H1 (cell line): ENCODE measurements at regions not wholly inside any gene's neighbourhood (a gene's known extent, or its start where the extent isn't known, plus 50 kb on each side); places are given as distances from the start of the nearest gene placed in this dataset.

Source experiments
- CTCF ChIA-PET: fragments of 300-600 bp; sonication (Branson Sonifier 250); formaldehyde crosslinking; loops from one replicate; lab custom pipeline; 2021; ENCODE audit not compliant: partially characterized antibody; lab: Charles Lee
- POLR2A ChIA-PET: fragments of 300-600 bp; sonication (Branson Sonifier 250); formaldehyde crosslinking; loops from one replicate; lab custom pipeline; 2021; ENCODE audit warnings: inconsistent platforms; ENCODE audit not compliant: partially characterized antibody; lab: Charles Lee
- DNase-seq, 2 experiments: peaks; one replicate each; pipeline versions ENCODE4 v3.0.0 to v3.0.0-alpha.2; 2010 to 2022; ENCODE audit warnings: low spot score in 2 of 2, low read depth in 1 of 2, mixed read lengths in 1 of 2
- FAIRE-seq: peaks from 2 replicates; lab custom pipeline; 2011; peaks lifted over from hg19 to GRCh38; lab: Jason Lieb, UNC
- H2AFZ ChIP-seq: 2 replicates; pipeline ENCODE4 v1.8.1; 2012; ENCODE audit warnings: low read length, inconsistent platforms
- H2AK5ac ChIP-seq: 2 replicates; pipeline ENCODE4 v1.6.1; 2013; ENCODE audit warnings: low read depth, low read length
- H2BK120ac ChIP-seq: replicated peaks from 2 replicates; pipeline ENCODE3; 2013; ENCODE audit warnings: low read depth, low read length, inconsistent platforms
- H2BK12ac ChIP-seq: 2 replicates; pipeline ENCODE4 v1.6.1; 2013; ENCODE audit warnings: low read depth, low read length
- H2BK15ac ChIP-seq: 2 replicates; pipeline ENCODE4 v1.6.1; 2013; ENCODE audit warnings: low read length
- H2BK20ac ChIP-seq: 2 replicates; pipeline ENCODE4 v1.6.1; 2013; ENCODE audit warnings: low read length
- H2BK5ac ChIP-seq: 2 replicates; pipeline ENCODE4 v1.6.1; 2013; ENCODE audit warnings: low read depth, low read length
- H3K14ac ChIP-seq: 2 replicates; pipeline ENCODE4 v1.6.1; 2013; ENCODE audit warnings: inconsistent platforms; ENCODE audit not compliant: insufficient read length
- H3K18ac ChIP-seq: 2 replicates; pipeline ENCODE4 v1.6.1; 2013; ENCODE audit warnings: low read length; ENCODE audit errors: extremely low read depth
- H3K23ac ChIP-seq: 2 replicates; pipeline ENCODE4 v1.6.1; 2013; ENCODE audit warnings: inconsistent platforms; ENCODE audit not compliant: insufficient read length
- H3K23me2 ChIP-seq: 2 replicates; pipeline ENCODE4 v1.6.1; 2013; ENCODE audit warnings: low read depth, low read length
- H3K27ac ChIP-seq: 2 replicates; pipeline ENCODE4 v1.6.1; 2011; ENCODE audit warnings: low read depth, low read length, inconsistent platforms
- H3K27me3 ChIP-seq, 4 experiments: replicated peaks in 1 of 4; 1 replicate in 1 of 4; 2 replicates in 3 of 4; pipeline versions ENCODE4 v1.6.1 to v1.8.1; 2011 to 2013; ENCODE audit warnings: low read length in 3 of 4, mild to moderate bottlenecking in 3 of 4, inconsistent platforms in 2 of 4, mixed read lengths in 2 of 4, moderate library complexity in 1 of 4; ENCODE audit not compliant: control insufficient read depth in 3 of 4, insufficient read depth in 3 of 4; ENCODE audit errors: extremely low read depth in 1 of 4
- H3K36me3 ChIP-seq, 4 experiments: 2 replicates each; pipeline versions ENCODE4 v1.6.1 to v1.8.1; 2011 to 2013; ENCODE audit warnings: mild to moderate bottlenecking in 4 of 4, low read length in 3 of 4, moderate library complexity in 2 of 4, control low read depth in 1 of 4, inconsistent platforms in 1 of 4; ENCODE audit not compliant: insufficient read depth in 4 of 4, control insufficient read depth in 2 of 4
- H3K4ac ChIP-seq: replicated peaks from 2 replicates; pipeline ENCODE3; 2013; ENCODE audit warnings: low read length, low read depth, mixed read lengths, inconsistent platforms; ENCODE audit not compliant: insufficient read length
- H3K4me1 ChIP-seq, 4 experiments: replicated peaks in 1 of 4; 1 replicate in 1 of 4; 2 replicates in 3 of 4; pipeline versions ENCODE4 v1.6.1 to v1.8.1; 2011 to 2013; ENCODE audit warnings: low read length in 3 of 4, inconsistent platforms in 2 of 4, mixed read lengths in 1 of 4; ENCODE audit not compliant: insufficient read depth in 4 of 4, control insufficient read depth in 3 of 4
- H3K4me2 ChIP-seq, 2 experiments: 2 replicates each; pipeline versions ENCODE4 v1.6.1 to v1.8.1; 2011 to 2013; ENCODE audit warnings: low read depth in 2 of 2, low read length in 2 of 2, control low read depth in 1 of 2, inconsistent platforms in 1 of 2, mild to moderate bottlenecking in 1 of 2; ENCODE audit not compliant: insufficient read depth in 1 of 2
- H3K4me3 ChIP-seq, 4 experiments: fragments of 200-600, 300-600 bp in 1 of 4; sonication (generic), shearing (Covaris generic), sonication (Bioruptor Twin) in 1 of 4; 2 replicates each; pipeline versions ENCODE4 v1.5.1 to v1.8.1; 2011 to 2016; ENCODE audit warnings: low read length in 4 of 4, low read depth in 3 of 4, control low read depth in 2 of 4, inconsistent platforms in 2 of 4, mild to moderate bottlenecking in 2 of 4, mixed read lengths in 1 of 4, moderate library complexity in 1 of 4; ENCODE audit not compliant: insufficient read depth in 2 of 4; ENCODE audit errors: extremely low read depth in 1 of 4
- H3K56ac ChIP-seq: replicated peaks from 2 replicates; pipeline ENCODE3; 2013; ENCODE audit warnings: low read depth, mild to moderate bottlenecking, mixed read lengths, low read length, inconsistent platforms; ENCODE audit not compliant: insufficient read length
- H3K79me1 ChIP-seq: 2 replicates; pipeline ENCODE4 v1.6.1; 2013; ENCODE audit warnings: low read depth, low read length, control low read depth
- H3K79me2 ChIP-seq, 2 experiments: 2 replicates each; pipeline versions ENCODE4 v1.6.1 to v1.8.1; 2012 to 2013; ENCODE audit warnings: low read length in 2 of 2, mild to moderate bottlenecking in 2 of 2, inconsistent platforms in 1 of 2; ENCODE audit not compliant: insufficient read depth in 2 of 2, control insufficient read depth in 1 of 2
- H3K9ac ChIP-seq, 4 experiments: replicated peaks in 1 of 4; 1 replicate in 1 of 4; 2 replicates in 3 of 4; pipeline versions ENCODE4 v1.6.1 to v1.8.1; 2011 to 2013; ENCODE audit warnings: low read depth in 3 of 4, low read length in 3 of 4, control low read depth in 2 of 4, mild to moderate bottlenecking in 2 of 4, moderate library complexity in 2 of 4, inconsistent platforms in 1 of 4; ENCODE audit errors: extremely low read depth in 1 of 4
- H3K9me3 ChIP-seq, 2 experiments: 2 replicates each; pipeline versions ENCODE4 v1.6.1 to v1.8.1; 2012 to 2013; ENCODE audit warnings: mild to moderate bottlenecking in 2 of 2, moderate library complexity in 2 of 2, control low read depth in 1 of 2, inconsistent platforms in 1 of 2, low read depth in 1 of 2, low read length in 1 of 2, mixed read lengths in 1 of 2; ENCODE audit not compliant: insufficient read depth in 2 of 2
- H4K20me1 ChIP-seq, 2 experiments: replicated peaks in 1 of 2; 2 replicates each; pipeline versions ENCODE3 to v1.8.1; 2011 to 2013; ENCODE audit warnings: inconsistent platforms in 2 of 2, low read length in 2 of 2, mild to moderate bottlenecking in 1 of 2; ENCODE audit not compliant: insufficient read depth in 2 of 2, control insufficient read depth in 1 of 2
- H4K5ac ChIP-seq: 2 replicates; pipeline ENCODE4 v1.6.1; 2013; ENCODE audit warnings: low read length, low read depth, mixed read lengths, inconsistent platforms; ENCODE audit not compliant: insufficient read length
- H4K8ac ChIP-seq: 2 replicates; pipeline ENCODE4 v1.8.0; 2013; ENCODE audit warnings: mild to moderate bottlenecking, moderate library complexity, low read length, inconsistent platforms; ENCODE audit not compliant: insufficient read depth; ENCODE audit errors: extremely low read depth
- H4K91ac ChIP-seq: replicated peaks from 2 replicates; pipeline ENCODE3; 2013; ENCODE audit warnings: low read length, mixed read lengths, inconsistent platforms; ENCODE audit not compliant: insufficient read length
- CBX5 ChIP-seq: fragments of 300-800, 300-1000 bp; sonication (generic); IDR thresholded peaks from 2 replicates; pipeline ENCODE4 v1.7.1; 2016; ENCODE audit warnings: antibody characterized with exemption, low read length, low read depth
- CTBP2 ChIP-seq: IDR thresholded peaks from 2 replicates; pipeline ENCODE4 v1.7.0; 2011; ENCODE audit warnings: borderline replicate concordance, mild to moderate bottlenecking, moderate library complexity, mixed read lengths, low read length; ENCODE audit not compliant: insufficient read depth, insufficient read length
- CTCF ChIP-seq, 3 experiments: IDR thresholded peaks; 1 replicate in 2 of 3; 2 replicates in 1 of 3; pipeline versions ENCODE4 v1.5.1 to v1.6.1; 2011; ENCODE audit warnings: low read length in 3 of 3, mild to moderate bottlenecking in 3 of 3, inconsistent platforms in 2 of 3, low read depth in 1 of 3, moderate library complexity in 1 of 3; ENCODE audit not compliant: insufficient read depth in 1 of 3; ENCODE audit errors: control extremely low read depth in 1 of 3
- HDAC2 ChIP-seq, 2 experiments: fragments of 300-600 bp in 1 of 2; sonication (generic) in 1 of 2; IDR thresholded peaks; 2 replicates each; pipeline ENCODE4 v1.6.1; 2011 to 2012; ENCODE audit warnings: low read depth in 2 of 2, low read length in 2 of 2, mild to moderate bottlenecking in 2 of 2, moderate library complexity in 2 of 2, borderline replicate concordance in 1 of 2, inconsistent platforms in 1 of 2
- KDM1A ChIP-seq: fragments of 200-600, 300-600 bp; sonication (generic); IDR thresholded peaks from 2 replicates; pipeline ENCODE4 v1.7.1; 2016; ENCODE audit warnings: mild to moderate bottlenecking, low read length, borderline replicate concordance
- MAFK ChIP-seq: IDR thresholded peaks from 2 replicates; pipeline ENCODE4 v1.6.1; 2012; ENCODE audit warnings: low read depth, mild to moderate bottlenecking, improper control_type of control experiment, low read length
- NRF1 ChIP-seq: IDR thresholded peaks from 2 replicates; pipeline ENCODE4 v1.6.1; 2011; ENCODE audit warnings: mild to moderate bottlenecking, low read depth, low read length, improper control_type of control experiment
- SIX5 ChIP-seq: IDR thresholded peaks from 2 replicates; pipeline ENCODE4 v1.6.1; 2011; ENCODE audit warnings: mild to moderate bottlenecking, low read depth, low read length
- SP1 ChIP-seq: IDR thresholded peaks from 2 replicates; pipeline ENCODE4 v1.6.1; 2011; ENCODE audit warnings: low read depth, low read length
- SRF ChIP-seq: IDR thresholded peaks from 2 replicates; pipeline ENCODE4 v1.6.1; 2011; ENCODE audit warnings: mild to moderate bottlenecking, low read depth, low read length, moderate library complexity
- TCF12 ChIP-seq: IDR thresholded peaks from 2 replicates; pipeline ENCODE4 v1.6.1; 2011; ENCODE audit warnings: low read depth, mild to moderate bottlenecking, low read length
- WGBS, 2 experiments: shearing (Covaris generic) in 1 of 2; methylation state at CpG; one replicate each; pipeline versions ENCODE4 v1.1.6 to v1.1.7; 2013 to 2015; ENCODE audit warnings: low lambda C conversion rate in 2 of 2, mixed read lengths in 2 of 2, inconsistent platforms in 1 of 2, low coverage in 1 of 2, missing lambda C conversion rate in 1 of 2; ENCODE audit not compliant: insufficient replicate concordance in 2 of 2, insufficient coverage in 1 of 2, insufficient read length in 1 of 2; ENCODE audit errors: extremely low coverage in 1 of 2, missing lambda C conversion rate in 1 of 2; 5-methylcytosine and 5-hydroxymethylcytosine counted together

- Histone ChIP-seq H3K4me1 (peaks cover 0 to 9% (median 3%) of the 10 kb centered on the region in 4 experiments; a peak in 2 of 7 replicates), H3K36me3 (no peaks in the 10 kb centered on the region), H4K91ac (no peak overlapping the region), H3K4me3 (no peak overlapping the region), H3K9ac (no peak overlapping the region), H3K14ac (no peak overlapping the region), H3K79me1 (no peaks in the 10 kb centered on the region), H4K8ac (no peak overlapping the region), H2BK20ac (no peak overlapping the region), H2BK12ac (no peak overlapping the region), H2BK15ac (no peak overlapping the region), H3K56ac (no peak overlapping the region), H3K27me3 (no peaks in the 10 kb centered on the region), H3K18ac (no peak overlapping the region), H4K20me1 (no peaks in the 10 kb centered on the region), H2BK120ac (no peak overlapping the region), H3K27ac (no peak overlapping the region), H2AK5ac (no peak overlapping the region), H4K5ac (no peak overlapping the region), H3K9me3 (no peaks in the 10 kb centered on the region), H3K79me2 (no peaks in the 10 kb centered on the region), H3K23me2 (no peaks in the 10 kb centered on the region; the same call in 1 of the 2 replicates), H3K4me2 (no peak overlapping the region), H2BK5ac (no peak overlapping the region), H2AFZ (no peak overlapping the region), H3K23ac (no peak overlapping the region), H3K4ac (no peak overlapping the region)
- DNase-seq: no peak
- ChIA-PET CTCF (no interaction called here), POLR2A (no interaction called here)
- no peak for FAIRE-seq
- WGBS, 2 experiments: 66% methylated on average over 5 of the region's 5 CpGs; no CpG with 5 or more reads in 1 of the 2 experiments
- TF ChIP-seq KDM1A (no peak), NRF1 (no peak), CTBP2 (no peak), CTCF (IDR thresholded peaks at IDR 0.05; ENCODE audit: control extremely low read depth in 1 of 3, insufficient read depth in 1 of 3, low read depth in 1 of 3, low read length in 3 of 3) (no peak), MAFK (no peak), TCF12 (no peak), HDAC2 (IDR thresholded peaks at IDR 0.05; ENCODE audit: borderline replicate concordance in 1 of 2, low read depth in 2 of 2, low read length in 2 of 2) (no peak), SP1 (no peak), SRF (no peak), CBX5 (no peak), SIX5 (no peak)
These were observed 267.9 kb downstream of the COX7C start for GRCh38 chr5:86885489-86886230.
